Skeletal muscle satellite cell (primary cell): ENCODE measurements at regions not wholly inside any gene's neighbourhood (a gene's known extent, or its start where the extent isn't known, plus 50 kb on each side); places are given as distances from the start of the nearest gene placed in this dataset.
"Not testable (repeated sequence)": the region's sequence is repeated elsewhere in the genome, so short reads cannot be mapped to it uniquely, and the experiment has no call there.

ENCODE experiments used
- H3K27me3 ChIP-seq: 2 replicates; pipeline ENCODE4 v1.7.0; 2013; ENCODE audit warnings: low read length; ENCODE audit not compliant: control insufficient read depth, insufficient read depth
- H3K36me3 ChIP-seq: 2 replicates; pipeline ENCODE4 v1.7.0; 2013; ENCODE audit warnings: mild to moderate bottlenecking, control low read depth, low read length; ENCODE audit not compliant: insufficient read depth
- H3K4me1 ChIP-seq: 2 replicates; pipeline ENCODE4 v1.7.0; 2013; ENCODE audit warnings: low read length; ENCODE audit not compliant: control insufficient read depth, insufficient read depth
- H3K4me2 ChIP-seq: 2 replicates; pipeline ENCODE4 v1.7.0; 2013; ENCODE audit warnings: mild to moderate bottlenecking, low read length
- H3K4me3 ChIP-seq: 2 replicates; pipeline ENCODE4 v1.7.0; 2013; ENCODE audit warnings: low read length
- H3K9ac ChIP-seq: 2 replicates; pipeline ENCODE4 v1.7.0; 2013; ENCODE audit warnings: mild to moderate bottlenecking, low read depth, low read length, moderate library complexity
- H3K9me3 ChIP-seq: replicated peaks from 2 replicates; pipeline ENCODE4 v1.7.0; 2013; ENCODE audit warnings: mild to moderate bottlenecking, control low read depth, low read length

- H3K4me3 ChIP-seq, result no peak overlapping the region
- no peaks in the 10 kb centered on the region for H3K9me3 ChIP-seq
- no peak overlapping the region for H3K4me2 ChIP-seq
- H3K27me3 ChIP-seq, result no peaks in the 10 kb centered on the region
- H3K4me1 ChIP-seq, result no peaks in the 10 kb centered on the region
- H3K36me3 ChIP-seq, result no peaks in the 10 kb centered on the region
- no peak overlapping the region for H3K9ac ChIP-seq
Observed at GRCh38 chr4:20085156-20085555, 166.5 kb upstream of the SLIT2 start.

- H3K27me3 ChIP-seq, result no peaks in the 10 kb centered on the region
- no peaks in the 10 kb centered on the region for H3K4me1 ChIP-seq
- H3K9ac ChIP-seq, result no peak overlapping the region
Observed at GRCh38 chr4:20084488-20084887, 167.2 kb upstream of the SLIT2 start.

DNA sequence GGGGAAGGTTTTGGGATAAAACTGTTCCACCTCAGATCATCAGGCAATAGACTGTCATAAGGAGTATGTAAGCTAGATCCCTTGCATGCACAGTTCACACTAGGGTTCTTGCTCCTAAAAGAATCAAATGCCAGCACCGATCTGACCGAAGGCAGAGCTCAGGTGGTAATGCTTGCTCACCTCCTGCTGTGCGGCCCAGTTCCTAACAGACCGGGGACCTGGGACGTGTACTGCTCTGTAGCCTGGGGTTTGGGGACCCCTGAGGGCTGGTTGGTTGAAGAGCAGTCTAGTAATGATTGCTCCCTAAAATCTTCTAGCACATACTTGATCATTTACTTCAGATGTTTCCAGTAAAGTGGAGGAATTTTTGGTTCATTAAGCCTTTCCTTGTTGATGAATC, 173.1 kb upstream of the SLIT2 start:
- Histone ChIP-seq H3K9me3 (no peaks in the 10 kb centered on the region), H3K9ac (no peak overlapping the region), H3K4me3 (no peak overlapping the region), H3K4me1 (no peaks in the 10 kb centered on the region), H3K27me3 (no peaks in the 10 kb centered on the region), H3K4me2 (no peak overlapping the region), H3K36me3 (no peaks in the 10 kb centered on the region)

More at GRCh38 chr4:20084488-20084887, 167.2 kb upstream of the SLIT2 start:
- Histone ChIP-seq H3K36me3 (no peaks in the 10 kb centered on the region), H3K4me3 (no peak overlapping the region), H3K4me2 (no peak overlapping the region), H3K9me3 (no peaks in the 10 kb centered on the region)

- Histone ChIP-seq H3K4me2 (no peak overlapping the region), H3K36me3 (no peaks in the 10 kb centered on the region), H3K4me1 (no peaks in the 10 kb centered on the region), H3K9ac (no peak overlapping the region), H3K27me3 (no peaks in the 10 kb centered on the region), H3K4me3 (no peak overlapping the region), H3K9me3 (no peaks in the 10 kb centered on the region)
Observed at GRCh38 chr4:20075248-20075871, 176.3 kb upstream of the SLIT2 start.

- H3K4me2 ChIP-seq, result no peak overlapping the region
- no peak overlapping the region for H3K4me3 ChIP-seq
- H3K9me3 ChIP-seq, result no peaks in the 10 kb centered on the region
- H3K36me3 ChIP-seq, result no peaks in the 10 kb centered on the region
- H3K27me3 ChIP-seq, result no peaks in the 10 kb centered on the region
- no peak overlapping the region for H3K9ac ChIP-seq
- no peaks in the 10 kb centered on the region for H3K4me1 ChIP-seq
Observed at GRCh38 chr4:20074450-20074849, 177.3 kb upstream of the SLIT2 start.

- Histone ChIP-seq H3K9ac (no peak overlapping the region), H3K4me1 (no peaks in the 10 kb centered on the region), H3K4me3 (no peak overlapping the region), H3K27me3 (no peaks in the 10 kb centered on the region), H3K36me3 (no peaks in the 10 kb centered on the region), H3K4me2 (no peak overlapping the region), H3K9me3 (no peaks in the 10 kb centered on the region)
Observed at GRCh38 chr4:20065952-20066351, 185.8 kb upstream of the SLIT2 start.

- not testable (repeated sequence) for H3K4me1 ChIP-seq, H3K9ac ChIP-seq, H3K9me3 ChIP-seq, H3K36me3 ChIP-seq, H3K4me3 ChIP-seq, H3K4me2 ChIP-seq, H3K27me3 ChIP-seq
Observed at GRCh38 chr4:20062857-20063256, 188.8 kb upstream of the SLIT2 start.

DNA sequence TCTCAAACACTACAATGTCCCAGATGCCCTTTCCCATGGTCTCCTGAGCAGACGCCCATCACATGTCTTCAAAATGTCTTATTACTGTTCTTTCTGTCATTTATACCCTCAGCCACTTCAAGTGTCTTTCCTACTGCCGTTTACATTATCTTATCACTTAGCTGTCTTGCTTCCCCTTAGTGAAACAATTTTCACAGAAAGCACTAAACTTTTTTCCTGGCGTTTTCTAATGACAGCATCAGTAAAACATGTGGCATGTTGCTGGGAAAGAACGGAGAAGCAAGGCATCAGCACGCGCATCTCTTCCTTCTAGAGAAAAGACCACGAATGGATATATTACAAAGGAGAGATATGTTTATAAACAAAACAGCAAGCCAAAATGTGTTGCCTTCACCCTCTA, 189.7 kb upstream of the SLIT2 start:
- Histone ChIP-seq H3K27me3 (no peaks in the 10 kb centered on the region), H3K4me2 (no peak overlapping the region), H3K36me3 (no peaks in the 10 kb centered on the region), H3K4me3 (no peak overlapping the region), H3K9ac (no peak overlapping the region), H3K4me1 (no peaks in the 10 kb centered on the region), H3K9me3 (no peaks in the 10 kb centered on the region)

- H3K9me3 ChIP-seq, result no peaks in the 10 kb centered on the region
- no peaks in the 10 kb centered on the region for H3K27me3 ChIP-seq
- no peaks in the 10 kb centered on the region for H3K4me1 ChIP-seq
- H3K9ac ChIP-seq, result no peak overlapping the region
- no peak overlapping the region for H3K4me3 ChIP-seq
- no peak overlapping the region for H3K4me2 ChIP-seq
- no peaks in the 10 kb centered on the region for H3K36me3 ChIP-seq
Observed at GRCh38 chr4:20050768-20051167, 200.9 kb upstream of the SLIT2 start.

DNA sequence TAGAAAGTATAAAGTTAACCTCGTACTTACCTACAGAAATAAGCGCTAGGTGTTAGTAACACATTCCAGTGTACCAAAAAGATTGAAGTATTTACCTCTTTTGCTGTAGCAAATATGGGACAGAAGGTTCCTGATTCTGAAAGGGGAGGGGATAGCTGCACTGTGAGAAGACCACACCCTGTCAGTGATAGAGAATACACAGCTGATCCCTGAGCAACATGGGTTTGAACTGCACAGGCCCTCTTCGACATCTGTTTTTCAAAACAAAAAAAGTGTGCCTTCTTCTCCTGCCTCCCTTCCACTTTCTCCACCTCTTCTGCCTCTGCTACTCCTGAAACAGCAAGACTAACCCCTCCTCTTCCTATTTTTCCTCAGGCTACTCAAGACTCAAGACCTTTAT, 201.8 kb upstream of the SLIT2 start:
- H3K9me3 ChIP-seq, result no peaks in the 10 kb centered on the region
- no peak overlapping the region for H3K9ac ChIP-seq
- H3K4me2 ChIP-seq, result no peak overlapping the region
- H3K36me3 ChIP-seq, result no peaks in the 10 kb centered on the region
- no peaks in the 10 kb centered on the region for H3K4me1 ChIP-seq
- H3K4me3 ChIP-seq, result no peak overlapping the region
- no peaks in the 10 kb centered on the region for H3K27me3 ChIP-seq

- no peaks in the 10 kb centered on the region for H3K36me3 ChIP-seq
- no peak overlapping the region for H3K4me2 ChIP-seq
- no peak overlapping the region for H3K4me3 ChIP-seq
- no peaks in the 10 kb centered on the region for H3K9me3 ChIP-seq
- H3K9ac ChIP-seq, result no peak overlapping the region
- no peaks in the 10 kb centered on the region for H3K27me3 ChIP-seq
- H3K4me1 ChIP-seq, result peaks cover 7% of the 10 kb centered on the region
Observed at GRCh38 chr4:20046931-20047677, 204.6 kb upstream of the SLIT2 start.

DNA sequence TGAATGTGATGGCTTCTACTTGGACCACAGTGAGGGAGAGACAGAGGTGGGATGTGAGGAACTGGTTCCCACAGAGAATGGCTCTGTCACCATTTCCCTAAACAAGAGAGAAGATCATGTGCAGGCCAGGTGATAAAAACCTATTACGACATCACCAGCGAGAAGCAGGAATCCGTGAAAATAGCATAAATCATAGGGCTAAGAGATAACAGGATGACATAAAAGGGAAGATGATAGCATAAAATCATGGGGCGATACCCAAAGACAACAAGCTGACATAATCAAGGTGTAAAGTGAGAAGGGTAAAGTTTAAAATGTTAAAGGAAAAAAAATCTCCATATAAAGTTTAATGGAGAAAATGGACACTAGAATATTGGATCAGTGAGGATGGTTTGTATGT, 205.5 kb upstream of the SLIT2 start:
- no peaks in the 10 kb centered on the region for H3K27me3 ChIP-seq
- H3K9me3 ChIP-seq, result no peaks in the 10 kb centered on the region
- H3K9ac ChIP-seq, result no peak overlapping the region
- H3K36me3 ChIP-seq, result no peaks in the 10 kb centered on the region
- no peak overlapping the region for H3K4me2 ChIP-seq
- no peak overlapping the region for H3K4me3 ChIP-seq
- peaks cover 7% of the 10 kb centered on the region for H3K4me1 ChIP-seq
